ENCODE measurements at regions not wholly inside any gene's neighbourhood (a gene's known extent, or its start where the extent isn't known, plus 50 kb on each side); places are given as distances from the start of the nearest gene placed in this dataset.

DNA sequence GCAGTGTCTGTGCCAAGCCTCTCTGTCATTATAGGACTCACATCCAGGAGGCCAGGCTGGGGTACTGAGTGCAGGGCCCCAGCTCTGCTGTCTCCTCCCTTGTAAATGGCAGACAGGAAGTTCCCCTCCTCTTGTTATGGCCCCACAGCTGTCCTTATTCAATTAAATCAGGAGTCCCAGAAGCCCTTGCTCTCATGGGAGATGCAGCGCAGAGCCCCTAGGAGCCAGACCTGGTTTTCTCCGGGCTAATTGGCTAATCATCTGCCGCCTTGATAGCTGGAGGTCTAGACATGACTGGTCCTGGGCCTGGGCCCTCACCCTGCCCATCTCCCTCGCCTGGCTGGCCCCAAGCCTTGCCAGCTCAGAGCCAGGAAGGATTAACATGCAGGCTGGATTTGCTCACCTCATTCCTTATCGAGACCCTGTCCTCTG is 172.0 kb downstream of the VEGFA start (continued):
- TF ChIP-seq EP300 (IDR thresholded peaks at IDR 0.05; ENCODE audit: borderline replicate concordance in 1 of 2, low read depth in 1 of 2, low read length in 1 of 2), result peak in 1 of 2 experiments; percentile 94; a peak in 2 of 4 replicates

DNA sequence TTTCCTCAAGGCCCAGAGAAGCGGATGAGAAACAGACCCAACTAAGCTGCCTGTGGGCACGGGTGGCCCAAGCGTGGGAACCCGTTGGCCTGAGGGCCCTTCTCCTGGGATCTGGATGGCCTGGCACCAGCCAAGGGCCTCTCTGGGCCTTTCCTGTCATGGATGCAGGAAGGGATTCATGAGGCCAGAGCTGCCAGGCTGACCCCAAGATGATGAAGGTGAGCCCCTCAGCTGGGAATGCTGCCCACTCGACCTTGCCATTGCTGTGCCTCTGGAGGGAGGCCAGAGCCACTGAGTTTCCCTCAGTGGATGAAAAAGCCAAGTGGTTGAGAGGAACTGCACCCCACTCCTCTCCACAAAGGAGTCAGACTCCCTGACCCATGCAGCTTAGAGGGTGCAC is 171.2 kb downstream of the VEGFA start:
- no peak for TF ChIP-seq MEF2A (IDR thresholded peaks at IDR 0.05; ENCODE audit: borderline replicate concordance, low read depth)
- TF ChIP-seq EZH2phosphoT487 (IDR thresholded peaks at IDR 0.05; ENCODE audit: borderline replicate concordance, low read depth), result no peak
- TF ChIP-seq TCF12 (IDR thresholded peaks at IDR 0.05), result no peak
- no peak for TF ChIP-seq GATA2 (CRISPR knock-in tag; IDR thresholded peaks at IDR 0.05)
- no peak for TF ChIP-seq GABPA (IDR thresholded peaks at IDR 0.05; ENCODE audit: low read depth)
- no peak for TF ChIP-seq SIN3A (IDR thresholded peaks at IDR 0.05; ENCODE audit: borderline replicate concordance, low read depth, low read length)
- Histone ChIP-seq H3K36me3 (replicated peaks in 1 of 2; ENCODE audit: control insufficient read depth in 1 of 2, insufficient read depth in 2 of 2, low read length in 1 of 2) (no peaks in the 10 kb centered on the region), H3K27me3 (ENCODE audit: insufficient read depth) (no peaks in the 10 kb centered on the region), H3K79me2 (ENCODE audit: insufficient read depth) (no peaks in the 10 kb centered on the region), H3F3A (replicated peaks; ENCODE audit: insufficient read depth) (no peaks in the 10 kb centered on the region), H2AFZ (ENCODE audit: low read depth) (no peak overlapping the region), H3K4me1 (ENCODE audit: control insufficient read depth in 1 of 2, insufficient read depth in 2 of 2, low read depth in 1 of 2, low read length in 1 of 2) (peaks cover 0 to 77% of the 10 kb centered on the region in 2 experiments; a peak in 3 of 4 replicates), H3K4me3 (ENCODE audit: low read depth in 2 of 2, low read length in 1 of 2) (no peak overlapping the region), H3K9me2 (no peaks in the 10 kb centered on the region), H3K9me3 (no peaks in the 10 kb centered on the region), H3K27ac (ENCODE audit: low read depth in 2 of 2, low read length in 1 of 2) (peak overlapping the region in 1 of 2 experiments; percentile 100; a peak in 2 of 4 replicates), H3K9ac (no peak overlapping the region), H4K20me1 (ENCODE audit: insufficient read depth) (no peaks in the 10 kb centered on the region), H3K4me2 (no peak overlapping the region)
- CTCF ChIA-PET, result interaction anchor here (0.7 to 10.4 kb wide), 16 partner anchors 11 to 274 kb away, joined by 3 to 121 read pairs (median 10); partner anchors contain the start of gene VEGFA
- DNase-seq, result no peak
- 60% methylated on average over 1 of the region's 5 CpGs for WGBS (ENCODE audit: low lambda C conversion rate)
- POLR2A ChIA-PET, result interaction anchor here (0.9 to 3.3 kb wide), 19 partner anchors 12 to 274 kb away, joined by 3 to 28 read pairs (median 6); partner anchors contain the start of gene VEGFA

DNA sequence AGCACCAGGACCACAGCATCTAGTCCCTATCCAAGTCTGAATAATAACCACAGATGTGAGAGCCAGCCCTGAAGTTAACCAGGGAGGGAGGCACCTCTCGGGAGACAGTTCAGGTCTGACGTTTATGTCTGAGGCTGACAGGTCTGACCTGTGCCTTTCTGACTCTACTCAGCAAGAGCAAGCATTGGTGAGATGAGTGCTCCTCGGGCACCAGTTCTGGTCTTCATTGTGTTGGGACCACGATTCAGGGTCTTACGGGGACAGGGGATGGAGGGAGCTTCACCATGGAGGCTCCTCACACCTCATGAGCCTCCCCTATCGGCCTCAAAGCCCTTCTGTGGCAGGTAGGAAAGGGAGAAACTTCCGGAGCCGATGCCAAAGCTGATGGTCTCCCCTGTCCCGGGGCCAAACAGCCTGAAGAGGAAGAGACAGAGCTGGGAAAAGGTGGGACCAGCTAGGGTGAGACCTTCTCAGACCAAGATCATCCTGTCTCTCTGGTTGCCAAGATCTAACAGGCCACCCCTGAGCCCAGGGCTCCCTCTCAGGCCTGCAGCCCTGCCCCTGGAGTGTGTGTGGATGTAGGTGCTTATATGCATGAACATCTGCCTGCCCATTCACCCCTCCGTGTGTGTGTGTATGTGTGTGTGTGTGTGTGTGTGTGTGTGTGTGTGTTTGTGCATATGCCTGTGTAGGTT is 170.5 kb downstream of the VEGFA start:
- no peaks in the 10 kb centered on the region for H4K20me1 ChIP-seq (ENCODE audit: insufficient read depth)
- CTCF ChIA-PET, result interaction anchor here (0.7 to 10.4 kb wide), 18 partner anchors 10 to 177 kb away, joined by 3 to 121 read pairs (median 10); partner anchors contain the start of gene VEGFA
- H3K9ac ChIP-seq, result no peak overlapping the region
- no peak overlapping the region for H3K4me2 ChIP-seq
- no peaks in the 10 kb centered on the region for H3K9me3 ChIP-seq
- no peak overlapping the region for H3K4me3 ChIP-seq (ENCODE audit: low read depth in 2 of 2, low read length in 1 of 2)
- H3K27me3 ChIP-seq (ENCODE audit: insufficient read depth), result no peaks in the 10 kb centered on the region
- 65% methylated on average over 7 of the region's 10 CpGs for WGBS (ENCODE audit: low lambda C conversion rate)
- DNase-seq, result no peak
- no peaks in the 10 kb centered on the region for H3K9me2 ChIP-seq
- no peak overlapping the region for H2AFZ ChIP-seq (ENCODE audit: low read depth)
- TF ChIP-seq, protein P1, sequence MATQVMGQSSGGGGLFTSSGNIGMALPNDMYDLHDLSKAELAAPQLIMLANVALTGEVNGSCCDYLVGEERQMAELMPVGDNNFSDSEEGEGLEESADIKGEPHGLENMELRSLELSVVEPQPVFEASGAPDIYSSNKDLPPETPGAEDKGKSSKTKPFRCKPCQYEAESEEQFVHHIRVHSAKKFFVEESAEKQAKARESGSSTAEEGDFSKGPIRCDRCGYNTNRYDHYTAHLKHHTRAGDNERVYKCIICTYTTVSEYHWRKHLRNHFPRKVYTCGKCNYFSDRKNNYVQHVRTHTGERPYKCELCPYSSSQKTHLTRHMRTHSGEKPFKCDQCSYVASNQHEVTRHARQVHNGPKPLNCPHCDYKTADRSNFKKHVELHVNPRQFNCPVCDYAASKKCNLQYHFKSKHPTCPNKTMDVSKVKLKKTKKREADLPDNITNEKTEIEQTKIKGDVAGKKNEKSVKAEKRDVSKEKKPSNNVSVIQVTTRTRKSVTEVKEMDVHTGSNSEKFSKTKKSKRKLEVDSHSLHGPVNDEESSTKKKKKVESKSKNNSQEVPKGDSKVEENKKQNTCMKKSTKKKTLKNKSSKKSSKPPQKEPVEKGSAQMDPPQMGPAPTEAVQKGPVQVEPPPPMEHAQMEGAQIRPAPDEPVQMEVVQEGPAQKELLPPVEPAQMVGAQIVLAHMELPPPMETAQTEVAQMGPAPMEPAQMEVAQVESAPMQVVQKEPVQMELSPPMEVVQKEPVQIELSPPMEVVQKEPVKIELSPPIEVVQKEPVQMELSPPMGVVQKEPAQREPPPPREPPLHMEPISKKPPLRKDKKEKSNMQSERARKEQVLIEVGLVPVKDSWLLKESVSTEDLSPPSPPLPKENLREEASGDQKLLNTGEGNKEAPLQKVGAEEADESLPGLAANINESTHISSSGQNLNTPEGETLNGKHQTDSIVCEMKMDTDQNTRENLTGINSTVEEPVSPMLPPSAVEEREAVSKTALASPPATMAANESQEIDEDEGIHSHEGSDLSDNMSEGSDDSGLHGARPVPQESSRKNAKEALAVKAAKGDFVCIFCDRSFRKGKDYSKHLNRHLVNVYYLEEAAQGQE (IDR thresholded peaks at IDR 0.05; ENCODE audit: low read depth, low read length), result no peak
- no peak for TF ChIP-seq SMC3 (IDR thresholded peaks at IDR 0.05; ENCODE audit: low read depth, low read length)
- TF ChIP-seq SIN3A (IDR thresholded peaks at IDR 0.05; ENCODE audit: borderline replicate concordance, low read depth, low read length), result no peak
- TF ChIP-seq RAD21 (IDR thresholded peaks at IDR 0.05; ENCODE audit: low read length), result no peak
- TF ChIP-seq MXI1 (IDR thresholded peaks at IDR 0.05; ENCODE audit: low read depth, low read length), result no peak
- no peak for TF ChIP-seq NRF1 (IDR thresholded peaks at IDR 0.05; ENCODE audit: low read depth, low read length)
- no peak for TF ChIP-seq MEF2A (IDR thresholded peaks at IDR 0.05; ENCODE audit: borderline replicate concordance, low read depth)
- no peak for TF ChIP-seq POLR2AphosphoS5 (IDR thresholded peaks at IDR 0.05; ENCODE audit: low read depth, low read length)
- TF ChIP-seq GATA2 (CRISPR knock-in tag; IDR thresholded peaks at IDR 0.05), result no peak
- no peak for TF ChIP-seq FOXJ3 (CRISPR knock-in tag; IDR thresholded peaks at IDR 0.05)
- no peak for TF ChIP-seq EZH2phosphoT487 (IDR thresholded peaks at IDR 0.05; ENCODE audit: borderline replicate concordance, low read depth)
- TF ChIP-seq TEAD4 (IDR thresholded peaks at IDR 0.05; ENCODE audit: borderline replicate concordance, insufficient read depth), result no peak
- TF ChIP-seq, protein P2, sequence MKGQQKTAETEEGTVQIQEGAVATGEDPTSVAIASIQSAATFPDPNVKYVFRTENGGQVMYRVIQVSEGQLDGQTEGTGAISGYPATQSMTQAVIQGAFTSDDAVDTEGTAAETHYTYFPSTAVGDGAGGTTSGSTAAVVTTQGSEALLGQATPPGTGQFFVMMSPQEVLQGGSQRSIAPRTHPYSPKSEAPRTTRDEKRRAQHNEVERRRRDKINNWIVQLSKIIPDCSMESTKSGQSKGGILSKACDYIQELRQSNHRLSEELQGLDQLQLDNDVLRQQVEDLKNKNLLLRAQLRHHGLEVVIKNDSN (IDR thresholded peaks at IDR 0.05; ENCODE audit: borderline replicate concordance, low read depth), result no peak
- TF ChIP-seq GABPA (IDR thresholded peaks at IDR 0.05; ENCODE audit: low read depth), result no peak
- TF ChIP-seq TCF12 (IDR thresholded peaks at IDR 0.05), result no peak
- TF ChIP-seq RXRA (IDR thresholded peaks at IDR 0.05; ENCODE audit: borderline replicate concordance, low read depth), result no peak
- TF ChIP-seq CHD2 (IDR thresholded peaks at IDR 0.05; ENCODE audit: low read length, partially characterized antibody), result no peak
- TF ChIP-seq JUND (IDR thresholded peaks at IDR 0.05), result no peak
- no peak for TF ChIP-seq FOSL2 (IDR thresholded peaks at IDR 0.05; ENCODE audit: borderline replicate concordance, low read depth)
- H3K27ac ChIP-seq (ENCODE audit: low read depth in 2 of 2, low read length in 1 of 2), result peak overlapping the region in 1 of 2 experiments; percentile 100; a peak in 2 of 4 replicates
- POLR2A ChIA-PET, result interaction anchor here (1.1 to 3.3 kb wide), 11 partner anchors 12 to 274 kb away, joined by 3 to 28 read pairs (median 7); partner anchors contain the start of gene VEGFA
- H3K36me3 ChIP-seq (replicated peaks in 1 of 2; ENCODE audit: control insufficient read depth in 1 of 2, insufficient read depth in 2 of 2, low read length in 1 of 2), result no peaks in the 10 kb centered on the region
- peaks cover 0 to 83% of the 10 kb centered on the region in 2 experiments; a peak in 3 of 4 replicates for H3K4me1 ChIP-seq (ENCODE audit: control insufficient read depth in 1 of 2, insufficient read depth in 2 of 2, low read depth in 1 of 2, low read length in 1 of 2)
- H3F3A ChIP-seq (replicated peaks; ENCODE audit: insufficient read depth), result no peaks in the 10 kb centered on the region
- H3K79me2 ChIP-seq (ENCODE audit: insufficient read depth), result no peaks in the 10 kb centered on the region

Measured in SK-N-SH (cell line).